Cardiac muscle cell (in vitro differentiated cells and primary cell): ENCODE measurements at regions not wholly inside any gene's neighbourhood (a gene's known extent, or its start where the extent isn't known, plus 50 kb on each side); places are given as distances from the start of the nearest gene placed in this dataset.
A peak's percentile ranks its signal among the peaks of the same experiment; 100 is the strongest.

ENCODE experiments used
- DNase-seq, 2 donors: peaks; one replicate each; pipeline versions ENCODE4 v3.0.0 to v3.0.0-alpha.2; 2010 to 2017; ENCODE audit warnings: low read depth in 1 of 2, low spot score in 1 of 2
- H3K27ac ChIP-seq: fragments of 200-600 bp; sonication (generic); 2 replicates; pipeline ENCODE4 v1.5.1; 2016
- H3K27me3 ChIP-seq: fragments of 200-600 bp; sonication (generic); 2 replicates; pipeline ENCODE4 v1.6.0; 2016; ENCODE audit warnings: control low read depth
- H3K36me3 ChIP-seq: fragments of 200-600 bp; sonication (generic); 2 replicates; pipeline ENCODE4 v1.5.1; 2016; ENCODE audit warnings: control low read depth
- H3K4me1 ChIP-seq: fragments of 200-600 bp; sonication (generic); 2 replicates; pipeline ENCODE4 v1.8.1; 2017; ENCODE audit warnings: low read depth, mild to moderate bottlenecking, mixed run types
- H3K4me3 ChIP-seq: fragments of 200-600 bp; sonication (generic); 2 replicates; pipeline ENCODE4 v1.5.1; 2016; ENCODE audit warnings: mild to moderate bottlenecking
- H3K9me3 ChIP-seq: fragments of 200-600 bp; sonication (generic); 2 replicates; pipeline ENCODE4 v1.5.1; 2017; ENCODE audit warnings: low read depth, mild to moderate bottlenecking, control low read depth
- CTCF ChIP-seq: IDR thresholded peaks from 2 replicates; pipeline ENCODE4 v1.5.1; 2012; ENCODE audit warnings: low read depth, mild to moderate bottlenecking, low read length

- Histone ChIP-seq H3K27ac (no peak overlapping the region), H3K4me1 (no peaks in the 10 kb centered on the region), H3K36me3 (no peaks in the 10 kb centered on the region), H3K9me3 (no peaks in the 10 kb centered on the region), H3K27me3 (no peaks in the 10 kb centered on the region), H3K4me3 (no peak overlapping the region)
- DNase-seq = no peak
- TF ChIP-seq CTCF = no peak
Observed at GRCh38 chrX:26952213-26952612, 510.9 kb downstream of the PPP4R3C start.

GRCh38 chrX:26927419-26927818 lies 535.7 kb downstream of the PPP4R3C start:
- no peak overlapping the region for H3K27ac ChIP-seq
- TF ChIP-seq CTCF = no peak
- no peak for DNase-seq
- H3K9me3 ChIP-seq = no peaks in the 10 kb centered on the region
- no peaks in the 10 kb centered on the region for H3K27me3 ChIP-seq
- no peaks in the 10 kb centered on the region for H3K36me3 ChIP-seq
- no peak overlapping the region for H3K4me3 ChIP-seq
- H3K4me1 ChIP-seq = no peaks in the 10 kb centered on the region

- Histone ChIP-seq H3K4me1 (no peaks in the 10 kb centered on the region), H3K36me3 (no peaks in the 10 kb centered on the region), H3K9me3 (no peaks in the 10 kb centered on the region), H3K27me3 (no peaks in the 10 kb centered on the region), H3K4me3 (no peak overlapping the region), H3K27ac (no peak overlapping the region)
- no peak for TF ChIP-seq CTCF
- DNase-seq = no peak
Observed at GRCh38 chrX:26925088-26925487, 538.1 kb downstream of the PPP4R3C start.

GRCh38 chrX:26922278-26922677 lies 540.9 kb downstream of the PPP4R3C start:
- H3K36me3 ChIP-seq = no peaks in the 10 kb centered on the region
- no peaks in the 10 kb centered on the region for H3K27me3 ChIP-seq
- no peaks in the 10 kb centered on the region for H3K9me3 ChIP-seq
- TF ChIP-seq CTCF = no peak
- DNase-seq = no peak
- H3K4me1 ChIP-seq = no peaks in the 10 kb centered on the region
- no peak overlapping the region for H3K27ac ChIP-seq
- H3K4me3 ChIP-seq = no peak overlapping the region

- Histone ChIP-seq H3K27ac (no peak overlapping the region), H3K4me1 (no peaks in the 10 kb centered on the region), H3K27me3 (no peaks in the 10 kb centered on the region), H3K4me3 (no peak overlapping the region), H3K9me3 (no peaks in the 10 kb centered on the region), H3K36me3 (no peaks in the 10 kb centered on the region)
- peak; percentile 16 to 25 for DNase-seq
- TF ChIP-seq CTCF = peak; percentile 28
Observed at GRCh38 chrX:26918631-26919030, 544.5 kb downstream of the PPP4R3C start.

- Histone ChIP-seq H3K4me3 (no peak overlapping the region), H3K27ac (no peak overlapping the region), H3K27me3 (no peaks in the 10 kb centered on the region), H3K36me3 (no peaks in the 10 kb centered on the region), H3K9me3 (no peaks in the 10 kb centered on the region), H3K4me1 (no peaks in the 10 kb centered on the region)
- TF ChIP-seq CTCF = no peak
- no peak for DNase-seq
Observed at GRCh38 chrX:26916991-26917390, 546.1 kb downstream of the PPP4R3C start.
